ENCODE measurements at regions not wholly inside any gene's neighbourhood (a gene's known extent, or its start where the extent isn't known, plus 50 kb on each side); places are given as distances from the start of the nearest gene placed in this dataset.

DNA sequence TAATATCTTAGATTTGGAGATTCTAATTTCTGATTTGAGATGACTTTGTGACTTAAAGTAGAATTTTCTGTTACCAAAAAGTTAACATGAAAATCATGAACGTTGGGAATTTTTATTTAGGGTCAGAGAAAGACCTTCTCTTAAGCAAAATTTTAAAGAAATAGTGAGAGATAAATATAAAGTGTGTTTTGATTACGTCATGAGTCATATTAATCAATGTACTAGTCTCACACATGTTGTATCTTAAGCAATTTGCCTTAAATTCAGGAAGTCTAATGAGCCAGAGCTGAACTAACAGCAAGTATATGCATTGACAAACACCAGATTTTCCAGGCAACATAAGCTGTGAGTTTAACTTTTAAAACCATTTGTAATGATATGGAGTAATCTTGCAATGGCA lies 765.5 kb upstream of the SORCS1 start:
- Histone ChIP-seq H3K9ac (ENCODE audit: low read length) (no peak overlapping the region), H3F3A (ENCODE audit: insufficient read depth, low read length) (no peaks in the 10 kb centered on the region), H3K4me1 (ENCODE audit: insufficient read depth, low read length, severe bottlenecking) (no peaks in the 10 kb centered on the region), H3K27ac (ENCODE audit: low read depth, low read length, poor library complexity, severe bottlenecking) (no peak overlapping the region), H4K20me1 (ENCODE audit: insufficient read depth, low read length) (no peaks in the 10 kb centered on the region), H3K36me3 (ENCODE audit: insufficient read depth, low read length) (no peaks in the 10 kb centered on the region), H3K4me3 (ENCODE audit: low read depth, low read length, poor library complexity, severe bottlenecking) (no peak overlapping the region), H3K4me2 (ENCODE audit: low read length) (no peak overlapping the region), H2AFZ (ENCODE audit: low read length) (no peak overlapping the region), H3K79me2 (ENCODE audit: insufficient read depth, low read length) (no peaks in the 10 kb centered on the region), H3K9me2 (ENCODE audit: low read depth, low read length) (no peaks in the 10 kb centered on the region), H3K9me3 (ENCODE audit: low read length) (no peaks in the 10 kb centered on the region), H3K27me3 (ENCODE audit: insufficient read depth, low read length) (no peaks in the 10 kb centered on the region)
- TF ChIP-seq, protein P1, sequence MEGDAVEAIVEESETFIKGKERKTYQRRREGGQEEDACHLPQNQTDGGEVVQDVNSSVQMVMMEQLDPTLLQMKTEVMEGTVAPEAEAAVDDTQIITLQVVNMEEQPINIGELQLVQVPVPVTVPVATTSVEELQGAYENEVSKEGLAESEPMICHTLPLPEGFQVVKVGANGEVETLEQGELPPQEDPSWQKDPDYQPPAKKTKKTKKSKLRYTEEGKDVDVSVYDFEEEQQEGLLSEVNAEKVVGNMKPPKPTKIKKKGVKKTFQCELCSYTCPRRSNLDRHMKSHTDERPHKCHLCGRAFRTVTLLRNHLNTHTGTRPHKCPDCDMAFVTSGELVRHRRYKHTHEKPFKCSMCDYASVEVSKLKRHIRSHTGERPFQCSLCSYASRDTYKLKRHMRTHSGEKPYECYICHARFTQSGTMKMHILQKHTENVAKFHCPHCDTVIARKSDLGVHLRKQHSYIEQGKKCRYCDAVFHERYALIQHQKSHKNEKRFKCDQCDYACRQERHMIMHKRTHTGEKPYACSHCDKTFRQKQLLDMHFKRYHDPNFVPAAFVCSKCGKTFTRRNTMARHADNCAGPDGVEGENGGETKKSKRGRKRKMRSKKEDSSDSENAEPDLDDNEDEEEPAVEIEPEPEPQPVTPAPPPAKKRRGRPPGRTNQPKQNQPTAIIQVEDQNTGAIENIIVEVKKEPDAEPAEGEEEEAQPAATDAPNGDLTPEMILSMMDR (IDR thresholded peaks at IDR 0.05; ENCODE audit: low read length), result no peak
- TF ChIP-seq EZH2 (IDR thresholded peaks at IDR 0.05; ENCODE audit: borderline replicate concordance, low read length), result no peak

- Histone ChIP-seq H4K20me1 (ENCODE audit: insufficient read depth, low read length) (no peaks in the 10 kb centered on the region), H3K9me3 (ENCODE audit: low read length) (no peaks in the 10 kb centered on the region), H3F3A (ENCODE audit: insufficient read depth, low read length) (no peaks in the 10 kb centered on the region), H3K9ac (ENCODE audit: low read length) (no peak overlapping the region), H3K4me2 (ENCODE audit: low read length) (no peak overlapping the region), H3K4me3 (ENCODE audit: low read depth, low read length, poor library complexity, severe bottlenecking) (no peak overlapping the region), H3K27me3 (ENCODE audit: insufficient read depth, low read length) (no peaks in the 10 kb centered on the region), H3K9me2 (ENCODE audit: low read depth, low read length) (no peaks in the 10 kb centered on the region), H3K79me2 (ENCODE audit: insufficient read depth, low read length) (no peaks in the 10 kb centered on the region), H3K36me3 (ENCODE audit: insufficient read depth, low read length) (no peaks in the 10 kb centered on the region), H3K4me1 (ENCODE audit: insufficient read depth, low read length, severe bottlenecking) (no peaks in the 10 kb centered on the region), H3K27ac (ENCODE audit: low read depth, low read length, poor library complexity, severe bottlenecking) (no peak overlapping the region), H2AFZ (ENCODE audit: low read length) (no peak overlapping the region)
- no peak for TF ChIP-seq EZH2 (IDR thresholded peaks at IDR 0.05; ENCODE audit: borderline replicate concordance, low read length)
- TF ChIP-seq, protein P1 (IDR thresholded peaks at IDR 0.05; ENCODE audit: low read length), result no peak
Observed at GRCh38 chr10:107924458-107924857, 760.0 kb upstream of the SORCS1 start.

- H3K9me3 ChIP-seq (ENCODE audit: low read length), result no peaks in the 10 kb centered on the region
- TF ChIP-seq EZH2 (IDR thresholded peaks at IDR 0.05; ENCODE audit: borderline replicate concordance, low read length), result no peak
- TF ChIP-seq, protein P1 (IDR thresholded peaks at IDR 0.05; ENCODE audit: low read length), result no peak
- no peaks in the 10 kb centered on the region for H3K27me3 ChIP-seq (ENCODE audit: insufficient read depth, low read length)
- H3K9ac ChIP-seq (ENCODE audit: low read length), result no peak overlapping the region
- H3K79me2 ChIP-seq (ENCODE audit: insufficient read depth, low read length), result no peaks in the 10 kb centered on the region
- H3K4me1 ChIP-seq (ENCODE audit: insufficient read depth, low read length, severe bottlenecking), result no peaks in the 10 kb centered on the region
- no peak overlapping the region for H3K27ac ChIP-seq (ENCODE audit: low read depth, low read length, poor library complexity, severe bottlenecking)
- no peaks in the 10 kb centered on the region for H4K20me1 ChIP-seq (ENCODE audit: insufficient read depth, low read length)
- no peak overlapping the region for H3K4me2 ChIP-seq (ENCODE audit: low read length)
- H3K9me2 ChIP-seq (ENCODE audit: low read depth, low read length), result no peaks in the 10 kb centered on the region
- no peak overlapping the region for H3K4me3 ChIP-seq (ENCODE audit: low read depth, low read length, poor library complexity, severe bottlenecking)
- H2AFZ ChIP-seq (ENCODE audit: low read length), result no peak overlapping the region
- H3K36me3 ChIP-seq (ENCODE audit: insufficient read depth, low read length), result no peaks in the 10 kb centered on the region
- H3F3A ChIP-seq (ENCODE audit: insufficient read depth, low read length), result no peaks in the 10 kb centered on the region
Observed at GRCh38 chr10:107919626-107920235, 755.2 kb upstream of the SORCS1 start.

Measured in OCI-LY1 (cell line).